ENCODE measurements at regions not wholly inside any gene's neighbourhood (a gene's known extent, or its start where the extent isn't known, plus 50 kb on each side); places are given as distances from the start of the nearest gene placed in this dataset.
A peak's percentile ranks its signal among the peaks of the same experiment; 100 is the strongest.

- Histone ChIP-seq H3K4me2 (ENCODE audit: low read length) (peak overlapping the region; percentile 34), H3K9ac (ENCODE audit: low read length) (peak overlapping the region; percentile 56)
- H3K27ac Mint-ChIP-seq (ENCODE audit: unreplicated experiment) = peak overlapping the region; percentile 90
Measured at GRCh38 chr2:217399291-217399690, 539.4 kb upstream of the TNP1 start.

DNA sequence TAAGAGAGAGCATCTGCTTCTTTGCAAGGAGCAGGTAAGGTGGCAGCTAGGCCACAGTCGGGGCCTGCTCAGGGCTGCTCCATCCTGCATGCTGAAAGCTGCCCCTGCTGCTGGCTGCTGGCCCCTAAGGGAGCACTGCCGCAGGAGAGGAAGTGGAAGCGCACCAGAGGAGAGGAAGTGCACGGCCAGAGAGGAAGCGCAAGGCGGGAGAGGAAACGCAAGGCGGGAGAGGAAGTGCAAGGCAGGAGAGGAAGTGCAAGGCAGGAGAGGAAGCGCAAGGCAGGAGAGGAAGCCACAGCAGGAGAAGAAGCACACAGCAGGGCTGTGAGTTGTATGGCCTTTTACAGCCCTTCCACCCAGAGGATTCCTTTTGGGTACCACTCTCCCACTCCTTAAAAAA, 539.0 kb upstream of the TNP1 start:
- H3K27me3 ChIP-seq (ENCODE audit: insufficient read depth, low read length) = no peaks in the 10 kb centered on the region
- peak overlapping the region; percentile 86 for H3K27ac ChIP-seq (ENCODE audit: low read depth, low read length)
- FAIRE-seq (no peak), DNase-seq (ENCODE audit: low read depth) (no peak)
- Mint-ChIP-seq H3K4me1 (ENCODE audit: low read depth, unreplicated experiment) (peaks cover 41% of the 10 kb centered on the region), H3K9me3 (ENCODE audit: unreplicated experiment) (peaks cover 3% of the 10 kb centered on the region), H3K27me3 (ENCODE audit: low read depth, unreplicated experiment) (no peaks in the 10 kb centered on the region), H3K27ac (ENCODE audit: unreplicated experiment) (peak overlapping the region; percentile 90), H3K4me3 (ENCODE audit: unreplicated experiment) (no peak overlapping the region), H3K36me3 (ENCODE audit: low read depth, unreplicated experiment) (no peaks in the 10 kb centered on the region)
- no peaks in the 10 kb centered on the region for H3K36me3 ChIP-seq (ENCODE audit: insufficient read depth, low read length)
- no peak overlapping the region for H3K4me3 ChIP-seq (ENCODE audit: insufficient read depth, low read depth, low read length)
- TF ChIP-seq EZH2 (IDR thresholded peaks at IDR 0.05; ENCODE audit: insufficient read depth, low read length) (no peak), CTCF (IDR thresholded peaks at IDR 0.05; ENCODE audit: insufficient read depth, low read depth, low read length) (no peak)
- no peaks in the 10 kb centered on the region for H3K79me2 ChIP-seq (ENCODE audit: insufficient read depth, low read length)
- H4K20me1 ChIP-seq (ENCODE audit: insufficient read depth, low read length) = no peaks in the 10 kb centered on the region
- H2AFZ ChIP-seq (ENCODE audit: low read depth, low read length) = peak overlapping the region; percentile 61
- peak overlapping the region; percentile 34 for H3K4me2 ChIP-seq (ENCODE audit: low read length)
- peaks cover 25% of the 10 kb centered on the region for H3K4me1 ChIP-seq (ENCODE audit: insufficient read depth, low read length)
- H3K9me3 ChIP-seq (ENCODE audit: insufficient read depth, low read depth, low read length) = no peaks in the 10 kb centered on the region
- H3K9ac ChIP-seq (ENCODE audit: low read length) = peak overlapping the region; percentile 56

More at GRCh38 chr2:217399291-217399690, 539.4 kb upstream of the TNP1 start:
- H3K79me2 ChIP-seq (ENCODE audit: insufficient read depth, low read length) = no peaks in the 10 kb centered on the region
- peak overlapping the region; percentile 61 for H2AFZ ChIP-seq (ENCODE audit: low read depth, low read length)
- H3K4me1 Mint-ChIP-seq (ENCODE audit: low read depth, unreplicated experiment) = peaks cover 41% of the 10 kb centered on the region
- H3K9me3 ChIP-seq (ENCODE audit: insufficient read depth, low read depth, low read length) = no peaks in the 10 kb centered on the region
- no peaks in the 10 kb centered on the region for H3K36me3 Mint-ChIP-seq (ENCODE audit: low read depth, unreplicated experiment)
- DNase-seq (ENCODE audit: low read depth) (peak; percentile 93), FAIRE-seq (no peak)
- no peaks in the 10 kb centered on the region for H4K20me1 ChIP-seq (ENCODE audit: insufficient read depth, low read length)
- H3K4me3 Mint-ChIP-seq (ENCODE audit: unreplicated experiment) = no peak overlapping the region
- H3K4me3 ChIP-seq (ENCODE audit: insufficient read depth, low read depth, low read length) = no peak overlapping the region
- H3K27me3 ChIP-seq (ENCODE audit: insufficient read depth, low read length) = no peaks in the 10 kb centered on the region
- H3K27ac ChIP-seq (ENCODE audit: low read depth, low read length) = peak overlapping the region; percentile 86
- H3K9me3 Mint-ChIP-seq (ENCODE audit: unreplicated experiment) = peaks cover 3% of the 10 kb centered on the region
- H3K4me1 ChIP-seq (ENCODE audit: insufficient read depth, low read length) = peaks cover 24% of the 10 kb centered on the region
- no peaks in the 10 kb centered on the region for H3K36me3 ChIP-seq (ENCODE audit: insufficient read depth, low read length)
- no peaks in the 10 kb centered on the region for H3K27me3 Mint-ChIP-seq (ENCODE audit: low read depth, unreplicated experiment)
- no peak for TF ChIP-seq CTCF (IDR thresholded peaks at IDR 0.05; ENCODE audit: insufficient read depth, low read depth, low read length)
- no peak for TF ChIP-seq EZH2 (IDR thresholded peaks at IDR 0.05; ENCODE audit: insufficient read depth, low read length)

- Histone ChIP-seq H4K20me1 (ENCODE audit: insufficient read depth, low read length) (no peaks in the 10 kb centered on the region), H3K36me3 (ENCODE audit: insufficient read depth, low read length) (no peaks in the 10 kb centered on the region), H3K27me3 (ENCODE audit: insufficient read depth, low read length) (no peaks in the 10 kb centered on the region), H3K79me2 (ENCODE audit: insufficient read depth, low read length) (no peaks in the 10 kb centered on the region), H3K9ac (ENCODE audit: low read length) (peak overlapping the region; percentile 56), H3K4me2 (ENCODE audit: low read length) (no peak overlapping the region), H3K4me1 (ENCODE audit: insufficient read depth, low read length) (peaks cover 31% of the 10 kb centered on the region), H3K27ac (ENCODE audit: low read depth, low read length) (peak overlapping the region; percentile 86), H2AFZ (ENCODE audit: low read depth, low read length) (no peak overlapping the region), H3K4me3 (ENCODE audit: insufficient read depth, low read depth, low read length) (no peak overlapping the region), H3K9me3 (ENCODE audit: insufficient read depth, low read depth, low read length) (no peaks in the 10 kb centered on the region)
- Mint-ChIP-seq H3K27me3 (ENCODE audit: low read depth, unreplicated experiment) (no peaks in the 10 kb centered on the region), H3K36me3 (ENCODE audit: low read depth, unreplicated experiment) (no peaks in the 10 kb centered on the region), H3K9me3 (ENCODE audit: unreplicated experiment) (peaks cover 3% of the 10 kb centered on the region), H3K4me3 (ENCODE audit: unreplicated experiment) (no peak overlapping the region), H3K4me1 (ENCODE audit: low read depth, unreplicated experiment) (peaks cover 42% of the 10 kb centered on the region), H3K27ac (ENCODE audit: unreplicated experiment) (peak overlapping the region; percentile 90)
- DNase-seq (ENCODE audit: low read depth) (peak; percentile 51), FAIRE-seq (no peak)
- no peak for TF ChIP-seq EZH2 (IDR thresholded peaks at IDR 0.05; ENCODE audit: insufficient read depth, low read length)
- TF ChIP-seq CTCF (IDR thresholded peaks at IDR 0.05; ENCODE audit: insufficient read depth, low read depth, low read length) = no peak
Measured at GRCh38 chr2:217398101-217398500, 538.2 kb upstream of the TNP1 start.
